Upper lobe of right lung (tissue), 1 donor: ENCODE measurements at regions not wholly inside any gene's neighbourhood (a gene's known extent, or its start where the extent isn't known, plus 50 kb on each side); places are given as distances from the start of the nearest gene placed in this dataset.

Source experiments
- ATAC-seq: fragments of 200-7000 bp; cut with Tn5 transposase; one replicate; pipeline ENCODE4 v1.9.1; 2020; ENCODE audit warnings: mild to moderate bottlenecking, moderate library complexity
- DNase-seq: peaks from one replicate; pipeline ENCODE4 v3.0.0-alpha.2; 2020
- H3K27ac ChIP-seq: fragments of 200-600 bp; one replicate; pipeline ENCODE4 v1.8.0; 2022
- H3K27me3 ChIP-seq: fragments of 200-600 bp; one replicate; pipeline ENCODE4 v1.8.0; 2022; ENCODE audit warnings: mild to moderate bottlenecking
- H3K36me3 ChIP-seq: fragments of 200-600 bp; one replicate; pipeline ENCODE4 v1.8.0; 2022
- H3K4me1 ChIP-seq: fragments of 200-600 bp; one replicate; pipeline ENCODE4 v1.8.0; 2022
- H3K4me3 ChIP-seq: fragments of 200-600 bp; one replicate; pipeline ENCODE4 v1.8.0; 2022; ENCODE audit warnings: mild to moderate bottlenecking
- H3K9me3 ChIP-seq: fragments of 200-600 bp; one replicate; pipeline ENCODE4 v1.8.0; 2022
- intact Hi-C: fragments of 100-400 bp; cut with DNase I; formaldehyde crosslinking; loops from one replicate; pipeline ENCODE4 v1.11.0; 2022
- TF ChIP-seq, protein P1 (sequence below): fragments of 200-600 bp; IDR thresholded peaks from one replicate; pipeline ENCODE4 v1.8.0; 2022; ENCODE audit warnings: antibody characterized with exemption
- donor health status: DM: no; HTN: yes; CAD: no; lungs with severe emphysema.

DNA sequence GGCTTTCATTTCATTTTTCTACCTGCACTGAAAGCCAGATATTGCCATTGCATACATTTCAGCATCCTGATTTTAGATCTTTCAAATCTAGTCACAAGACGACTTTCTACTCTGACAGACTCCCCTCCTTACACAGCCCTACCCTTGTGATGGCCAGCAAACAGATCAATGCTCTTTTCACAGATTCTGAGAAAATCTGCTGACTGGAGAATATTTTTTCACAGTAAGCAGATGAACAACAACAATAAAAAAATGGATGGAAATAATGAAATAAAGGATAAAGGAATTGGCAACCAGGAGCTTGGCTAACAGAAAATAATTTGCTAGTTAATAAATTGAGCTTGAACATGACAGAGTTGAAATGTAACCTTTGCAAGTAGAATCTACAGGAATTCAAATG lies 527.2 kb downstream of the IRS1 start:
- Histone ChIP-seq H3K9me3 (no peaks in the 10 kb centered on the region), H3K27me3 (no peaks in the 10 kb centered on the region), H3K27ac (no peak overlapping the region), H3K36me3 (no peaks in the 10 kb centered on the region), H3K4me3 (no peak overlapping the region), H3K4me1 (no peaks in the 10 kb centered on the region)
- TF ChIP-seq, protein P1, sequence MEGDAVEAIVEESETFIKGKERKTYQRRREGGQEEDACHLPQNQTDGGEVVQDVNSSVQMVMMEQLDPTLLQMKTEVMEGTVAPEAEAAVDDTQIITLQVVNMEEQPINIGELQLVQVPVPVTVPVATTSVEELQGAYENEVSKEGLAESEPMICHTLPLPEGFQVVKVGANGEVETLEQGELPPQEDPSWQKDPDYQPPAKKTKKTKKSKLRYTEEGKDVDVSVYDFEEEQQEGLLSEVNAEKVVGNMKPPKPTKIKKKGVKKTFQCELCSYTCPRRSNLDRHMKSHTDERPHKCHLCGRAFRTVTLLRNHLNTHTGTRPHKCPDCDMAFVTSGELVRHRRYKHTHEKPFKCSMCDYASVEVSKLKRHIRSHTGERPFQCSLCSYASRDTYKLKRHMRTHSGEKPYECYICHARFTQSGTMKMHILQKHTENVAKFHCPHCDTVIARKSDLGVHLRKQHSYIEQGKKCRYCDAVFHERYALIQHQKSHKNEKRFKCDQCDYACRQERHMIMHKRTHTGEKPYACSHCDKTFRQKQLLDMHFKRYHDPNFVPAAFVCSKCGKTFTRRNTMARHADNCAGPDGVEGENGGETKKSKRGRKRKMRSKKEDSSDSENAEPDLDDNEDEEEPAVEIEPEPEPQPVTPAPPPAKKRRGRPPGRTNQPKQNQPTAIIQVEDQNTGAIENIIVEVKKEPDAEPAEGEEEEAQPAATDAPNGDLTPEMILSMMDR: no peak
- DNase-seq (no peak), ATAC-seq (no peak)
- intact Hi-C loops: no loop called here

DNA sequence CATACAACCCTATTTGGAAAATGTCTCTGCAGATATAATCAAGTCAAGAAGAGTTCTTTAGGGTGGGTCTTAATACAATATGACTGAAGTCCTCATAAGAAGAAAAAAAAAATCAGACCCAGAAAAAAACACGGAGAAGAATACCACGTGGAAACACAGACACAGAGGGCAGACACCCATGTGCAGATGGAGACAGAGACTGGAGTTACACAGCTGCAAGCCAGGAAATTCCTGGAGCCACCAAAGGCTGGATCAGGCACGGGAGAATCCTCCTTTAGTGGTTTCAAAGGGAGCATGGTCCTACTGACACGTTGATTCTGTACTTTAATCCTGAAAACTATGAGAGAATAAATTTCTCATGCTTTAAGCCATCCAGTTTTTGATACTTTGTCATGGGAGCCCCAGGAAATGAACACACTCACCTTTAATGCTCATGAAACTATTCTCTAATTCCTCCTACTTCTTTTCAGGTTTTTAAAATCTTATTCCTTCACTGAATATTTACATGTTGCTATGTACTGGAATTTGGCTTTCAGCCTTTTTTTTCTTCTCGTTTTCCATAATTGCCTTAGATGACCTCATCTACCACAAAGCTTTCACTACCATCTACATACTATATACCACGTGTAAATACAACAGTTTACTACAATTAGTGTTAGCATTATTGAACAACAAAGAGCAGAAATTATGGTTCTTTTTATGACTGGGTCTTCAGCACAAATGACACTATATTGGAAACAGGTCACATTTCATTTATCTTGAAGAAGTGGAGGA lies 529.1 kb downstream of the IRS1 start:
- H3K36me3 ChIP-seq: no peaks in the 10 kb centered on the region
- no peaks in the 10 kb centered on the region for H3K4me1 ChIP-seq
- DNase-seq (no peak), ATAC-seq (no peak)
- H3K27ac ChIP-seq: no peak overlapping the region
- TF ChIP-seq, protein P1: no peak
- no peak overlapping the region for H3K4me3 ChIP-seq
- H3K27me3 ChIP-seq: no peaks in the 10 kb centered on the region
- intact Hi-C loops: no loop called here
- no peaks in the 10 kb centered on the region for H3K9me3 ChIP-seq

DNA sequence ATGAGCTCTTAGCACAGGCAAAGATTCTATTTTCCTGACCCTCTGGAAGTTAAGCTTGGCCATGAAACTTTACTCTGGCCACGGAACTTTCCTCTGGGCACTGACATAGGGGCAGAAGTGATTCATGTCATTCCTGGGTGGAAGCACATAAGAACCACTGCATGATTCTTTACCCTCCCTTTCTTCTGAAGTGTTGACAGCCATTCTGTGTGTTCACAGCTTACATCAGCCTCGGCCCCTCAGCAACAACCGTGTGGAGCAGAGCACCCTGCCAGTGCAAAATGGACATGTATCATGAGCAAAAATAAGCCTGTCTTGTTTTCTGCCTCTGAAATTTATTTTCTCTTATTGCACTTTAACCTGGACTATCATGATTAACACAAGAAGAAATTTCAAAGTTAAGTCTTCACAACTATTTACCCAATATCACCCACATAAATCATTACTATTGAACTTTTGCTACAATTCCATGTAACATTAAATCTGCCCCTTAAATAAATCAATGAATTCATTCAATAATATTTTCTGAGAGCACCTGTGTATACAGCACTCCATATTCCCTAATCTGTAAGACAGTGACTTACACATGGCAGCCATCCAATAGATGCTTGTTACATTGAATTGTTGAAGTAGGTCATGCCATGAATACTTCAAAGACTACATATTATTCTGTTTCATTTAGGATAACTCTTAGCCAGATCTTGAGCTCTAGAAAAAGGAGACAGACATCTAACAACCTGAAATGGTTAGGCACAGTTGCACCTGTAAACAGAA lies 531.9 kb downstream of the IRS1 start:
- TF ChIP-seq, protein P1: no peak
- ATAC-seq (no peak), DNase-seq (no peak)
- intact Hi-C loops: no loop called here
- Histone ChIP-seq H3K4me1 (no peaks in the 10 kb centered on the region), H3K36me3 (no peaks in the 10 kb centered on the region), H3K9me3 (no peaks in the 10 kb centered on the region), H3K27ac (no peak overlapping the region), H3K27me3 (no peaks in the 10 kb centered on the region), H3K4me3 (no peak overlapping the region)

DNA sequence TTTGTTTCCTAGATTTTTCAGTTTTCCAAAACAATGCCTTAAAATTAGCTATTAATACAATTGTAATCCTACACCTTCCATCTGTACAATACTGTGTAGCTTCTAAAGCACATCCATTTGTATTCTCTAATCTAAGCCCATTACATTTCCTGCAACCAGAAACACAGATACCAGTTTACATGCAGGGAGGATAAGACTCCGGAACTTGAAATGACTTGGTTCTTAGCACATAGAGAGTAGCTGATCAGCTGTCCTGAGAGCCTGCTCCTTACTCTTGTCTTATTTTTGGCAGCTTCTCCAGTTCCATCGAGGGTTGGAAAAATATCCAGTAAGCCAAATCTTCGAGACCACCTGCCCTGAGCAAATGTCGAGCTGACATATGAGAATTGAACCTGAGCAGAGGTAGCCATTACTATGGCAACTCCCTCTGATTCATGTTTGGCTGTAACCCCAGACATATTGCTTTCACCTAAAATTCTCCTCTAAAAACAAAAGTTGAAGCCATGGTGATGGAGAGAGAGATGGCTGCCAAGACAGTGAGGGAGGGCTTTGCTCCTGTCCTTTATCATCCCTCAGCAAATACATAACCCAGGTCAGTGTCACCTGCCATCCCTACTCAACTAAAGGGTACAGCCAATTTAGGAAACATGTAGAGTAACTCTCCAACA lies 542.8 kb downstream of the IRS1 start:
- ATAC-seq (no peak), DNase-seq (no peak)
- Histone ChIP-seq H3K36me3 (no peaks in the 10 kb centered on the region), H3K27ac (no peak overlapping the region), H3K4me3 (no peak overlapping the region), H3K4me1 (no peaks in the 10 kb centered on the region), H3K9me3 (no peaks in the 10 kb centered on the region), H3K27me3 (no peaks in the 10 kb centered on the region)
- TF ChIP-seq, protein P1: no peak
- intact Hi-C loops: no loop called here

DNA sequence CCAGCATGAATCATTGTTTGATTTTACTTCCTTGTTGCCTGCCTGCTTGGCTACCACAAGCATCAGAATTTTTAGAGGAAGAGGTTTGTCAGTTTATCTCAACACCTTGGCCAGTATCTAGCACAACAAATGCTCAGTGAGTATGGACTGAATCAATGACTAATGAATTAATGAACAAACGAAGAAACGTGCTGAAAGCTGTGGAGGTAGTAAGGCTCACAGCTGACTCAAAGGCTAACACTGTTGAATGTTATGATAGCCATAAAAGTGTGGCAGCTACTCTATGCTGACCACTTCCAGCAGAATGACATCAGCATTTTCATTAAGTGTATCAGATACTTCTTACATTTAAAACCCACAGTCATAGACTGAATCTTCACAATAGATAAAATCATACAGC lies 543.4 kb downstream of the IRS1 start:
- no peak for ATAC-seq
- intact Hi-C loops: no loop called here
- TF ChIP-seq, protein P1: no peak

More for the DNA sequence above, 543.4 kb downstream of the IRS1 start:
- DNase-seq: no peak
- no peaks in the 10 kb centered on the region for H3K9me3 ChIP-seq
- no peak overlapping the region for H3K27ac ChIP-seq
- no peaks in the 10 kb centered on the region for H3K27me3 ChIP-seq
- no peaks in the 10 kb centered on the region for H3K36me3 ChIP-seq
- no peaks in the 10 kb centered on the region for H3K4me1 ChIP-seq
- H3K4me3 ChIP-seq: no peak overlapping the region
